Panc1 (cell line): ENCODE measurements at regions not wholly inside any gene's neighbourhood (a gene's known extent, or its start where the extent isn't known, plus 50 kb on each side); places are given as distances from the start of the nearest gene placed in this dataset.

Experiments
- POLR2AphosphoS5 ChIP-seq: IDR thresholded peaks from 2 replicates; pipeline ENCODE4 v1.6.1; 2012; ENCODE audit warnings: mild to moderate bottlenecking, low read depth, low read length, moderate library complexity
- REST ChIP-seq, 2 experiments: IDR thresholded peaks; 2 replicates each; pipeline ENCODE4 v1.6.1; 2011 to 2012; ENCODE audit warnings: low read depth in 2 of 2, control low read depth in 1 of 2, low read length in 1 of 2, mild to moderate bottlenecking in 1 of 2, moderate library complexity in 1 of 2; ENCODE audit not compliant: insufficient read depth in 1 of 2
- SIN3A ChIP-seq: IDR thresholded peaks from 2 replicates; pipeline ENCODE4 v1.6.1; 2012; ENCODE audit warnings: low read depth, mild to moderate bottlenecking, low read length, moderate library complexity, borderline replicate concordance; ENCODE audit not compliant: insufficient read depth
- TCF7L2 ChIP-seq: IDR thresholded peaks from 2 replicates; pipeline ENCODE4 v1.6.1; 2011; ENCODE audit warnings: mild to moderate bottlenecking, low read depth, low read length, inconsistent platforms
- TF ChIP-seq, protein P1 (sequence below): fragments of 450-650 bp; IDR thresholded peaks from 2 replicates; pipeline ENCODE4 v1.5.1; 2017; ENCODE audit warnings: mild to moderate bottlenecking

DNA sequence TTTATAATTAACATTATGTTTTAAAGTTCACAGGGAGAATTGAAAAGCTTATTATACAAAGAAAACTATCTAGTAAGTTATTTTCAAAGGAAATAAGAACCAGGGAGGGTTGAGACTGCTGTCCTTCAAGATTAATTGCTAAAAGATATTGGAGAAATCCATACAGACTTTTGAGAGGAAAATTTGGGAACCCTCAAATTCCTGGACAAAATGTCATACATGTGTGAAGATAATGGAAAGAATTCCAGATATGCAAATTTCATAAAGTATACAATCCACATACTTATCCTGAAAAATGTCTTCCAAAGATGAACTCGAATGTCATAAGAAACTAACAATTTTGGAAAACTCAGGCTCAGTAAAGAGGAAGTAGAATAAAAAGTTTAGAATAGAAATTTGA lies 213.8 kb downstream of the HS3ST3A1 start:
- TF ChIP-seq POLR2AphosphoS5 (no peak), TCF7L2 (no peak), SIN3A (no peak), REST (IDR thresholded peaks at IDR 0.05; ENCODE audit: insufficient read depth in 1 of 2, low read depth in 2 of 2, low read length in 1 of 2) (no peak)
- TF ChIP-seq, protein P1, sequence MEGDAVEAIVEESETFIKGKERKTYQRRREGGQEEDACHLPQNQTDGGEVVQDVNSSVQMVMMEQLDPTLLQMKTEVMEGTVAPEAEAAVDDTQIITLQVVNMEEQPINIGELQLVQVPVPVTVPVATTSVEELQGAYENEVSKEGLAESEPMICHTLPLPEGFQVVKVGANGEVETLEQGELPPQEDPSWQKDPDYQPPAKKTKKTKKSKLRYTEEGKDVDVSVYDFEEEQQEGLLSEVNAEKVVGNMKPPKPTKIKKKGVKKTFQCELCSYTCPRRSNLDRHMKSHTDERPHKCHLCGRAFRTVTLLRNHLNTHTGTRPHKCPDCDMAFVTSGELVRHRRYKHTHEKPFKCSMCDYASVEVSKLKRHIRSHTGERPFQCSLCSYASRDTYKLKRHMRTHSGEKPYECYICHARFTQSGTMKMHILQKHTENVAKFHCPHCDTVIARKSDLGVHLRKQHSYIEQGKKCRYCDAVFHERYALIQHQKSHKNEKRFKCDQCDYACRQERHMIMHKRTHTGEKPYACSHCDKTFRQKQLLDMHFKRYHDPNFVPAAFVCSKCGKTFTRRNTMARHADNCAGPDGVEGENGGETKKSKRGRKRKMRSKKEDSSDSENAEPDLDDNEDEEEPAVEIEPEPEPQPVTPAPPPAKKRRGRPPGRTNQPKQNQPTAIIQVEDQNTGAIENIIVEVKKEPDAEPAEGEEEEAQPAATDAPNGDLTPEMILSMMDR, result no peak
